Lung (tissue), 11 donors: ENCODE measurements at regions not wholly inside any gene's neighbourhood (a gene's known extent, or its start where the extent isn't known, plus 50 kb on each side); places are given as distances from the start of the nearest gene placed in this dataset.

ENCODE experiments used
- ATAC-seq: fragments of 200-7000 bp; cut with Tn5 transposase; one replicate; pipeline ENCODE4 v1.9.1; 2020; ENCODE audit warnings: moderate number of reproducible peaks; ENCODE audit not compliant: insufficient read depth, low FRiP score
- DNase-seq, 3 donors: peaks; one replicate each; pipeline ENCODE4 v3.0.0-alpha.2; 2013 to 2017
- H3K27ac ChIP-seq, 2 donors: one replicate each; pipeline ENCODE4 v1.5.1; 2013; ENCODE audit warnings: mild to moderate bottlenecking in 2 of 2, moderate library complexity in 2 of 2, control low read depth in 1 of 2, inconsistent platforms in 1 of 2, low read depth in 1 of 2, low read length in 1 of 2
- H3K27me3 ChIP-seq, 3 donors: one replicate each; pipeline ENCODE4 v1.5.1; 2013; ENCODE audit warnings: low read length in 2 of 3; ENCODE audit not compliant: control insufficient read depth in 3 of 3, insufficient read depth in 3 of 3
- H3K36me3 ChIP-seq, 4 donors: one replicate each; pipeline ENCODE4 v1.5.1; 2013; ENCODE audit warnings: low read length in 4 of 4, mild to moderate bottlenecking in 1 of 4, moderate library complexity in 1 of 4; ENCODE audit not compliant: control insufficient read depth in 4 of 4, insufficient read depth in 4 of 4
- H3K4me1 ChIP-seq, 5 donors: one replicate each; pipeline ENCODE4 v1.5.1; 2013; ENCODE audit warnings: low read length in 5 of 5, mild to moderate bottlenecking in 2 of 5, moderate library complexity in 1 of 5; ENCODE audit not compliant: control insufficient read depth in 5 of 5, insufficient read depth in 5 of 5
- H3K4me3 ChIP-seq: one replicate; pipeline ENCODE4 v1.5.1; 2013; ENCODE audit warnings: mild to moderate bottlenecking, control low read depth, moderate library complexity
- H3K9ac ChIP-seq, 2 donors: one replicate each; pipeline ENCODE4 v1.5.1; 2013; ENCODE audit warnings: low read length in 2 of 2, control low read depth in 1 of 2; ENCODE audit not compliant: insufficient read depth in 1 of 2
- H3K9me3 ChIP-seq, 4 donors: one replicate each; pipeline ENCODE4 v1.5.1; 2013; ENCODE audit warnings: low read length in 3 of 4, mild to moderate bottlenecking in 1 of 4, moderate library complexity in 1 of 4; ENCODE audit not compliant: control insufficient read depth in 4 of 4, insufficient read depth in 3 of 4
- CTCF ChIP-seq: IDR thresholded peaks from 2 replicates; pipeline ENCODE4 v1.5.1; 2012; ENCODE audit warnings: mild to moderate bottlenecking; ENCODE audit errors: control extremely low read depth, extremely low read depth
- WGBS, 2 donors: extraction: QIAGEN DNeasy Blood & Tissue Kit; methylation state at CpG; one replicate each; pipeline ENCODE4 v1.1.7; 2013; 5-methylcytosine and 5-hydroxymethylcytosine counted together
- donor health status: control.
- donor health status: control.
- donor health status: Bipolar disorder and iron deficiency.
- donor health status: healthy.
- donor health status: DM: yes; HTN: yes; CAD: no.

- WGBS, 2 donors, result 72 to 81% methylated on average over 15 of the region's 15 CpGs
- H3K9me3 ChIP-seq, result no peaks in the 10 kb centered on the region
- no peak overlapping the region for H3K9ac ChIP-seq
- H3K4me3 ChIP-seq, result no peak overlapping the region
- H3K36me3 ChIP-seq, result no peaks in the 10 kb centered on the region
- H3K27me3 ChIP-seq, result peaks cover 0 to 4% (median 0%) of the 10 kb centered on the region in 3 donors
- TF ChIP-seq CTCF, result no peak
- ATAC-seq (no peak), DNase-seq (no peak)
- no peaks in the 10 kb centered on the region for H3K4me1 ChIP-seq
- no peak overlapping the region for H3K27ac ChIP-seq
These were observed 96.8 kb upstream of the ISX start for GRCh38 chr22:34969001-34969790.

DNA sequence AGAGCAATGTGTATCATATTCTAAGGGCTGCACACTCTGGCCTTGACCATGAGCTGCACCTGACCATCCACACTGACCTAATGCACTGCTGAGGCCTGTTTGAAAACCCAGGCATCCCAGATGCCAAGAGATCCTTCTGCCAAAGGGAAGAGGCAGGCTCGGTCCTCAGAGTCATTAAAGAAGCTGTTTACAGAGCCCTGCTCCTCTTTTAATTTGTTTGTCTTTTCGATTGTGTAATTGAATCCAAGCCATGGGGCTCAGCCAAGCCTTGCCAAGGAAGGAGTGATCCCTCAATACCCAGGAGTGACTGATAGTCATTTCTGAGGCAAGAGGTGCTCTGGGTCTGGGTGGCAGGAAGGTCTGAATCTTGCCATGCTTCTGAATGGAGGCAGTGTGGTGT is 94.5 kb upstream of the ISX start:
- Histone ChIP-seq H3K27ac (no peak overlapping the region), H3K4me3 (no peak overlapping the region), H3K9me3 (peaks cover 0 to 4% (median 1%) of the 10 kb centered on the region in 4 donors), H3K4me1 (no peaks in the 10 kb centered on the region), H3K9ac (no peak overlapping the region), H3K36me3 (no peaks in the 10 kb centered on the region), H3K27me3 (peaks cover 0 to 4% (median 0%) of the 10 kb centered on the region in 3 donors)
- 56 to 62% methylated on average over 2 of the region's 2 CpGs for WGBS, 2 donors
- ATAC-seq (no peak), DNase-seq (no peak)
- TF ChIP-seq CTCF, result no peak

GRCh38 chr22:34972191-34972897 is 93.6 kb upstream of the ISX start:
- no peak for ATAC-seq

More at GRCh38 chr22:34972191-34972897, 93.6 kb upstream of the ISX start:
- no peak overlapping the region for H3K27ac ChIP-seq
- DNase-seq, result no peak
- peaks cover 0 to 4% (median 0%) of the 10 kb centered on the region in 3 donors for H3K27me3 ChIP-seq
- no peak overlapping the region for H3K4me3 ChIP-seq
- peaks cover 0 to 4% (median 2%) of the 10 kb centered on the region in 4 donors for H3K9me3 ChIP-seq
- H3K36me3 ChIP-seq, result no peaks in the 10 kb centered on the region
- 75 to 81% methylated on average over 8 of the region's 8 CpGs for WGBS, 2 donors
- no peak for TF ChIP-seq CTCF
- no peak overlapping the region for H3K9ac ChIP-seq
- H3K4me1 ChIP-seq, result no peaks in the 10 kb centered on the region
